ENCODE measurements at regions not wholly inside any gene's neighbourhood (a gene's known extent, or its start where the extent isn't known, plus 50 kb on each side); places are given as distances from the start of the nearest gene placed in this dataset.

GRCh38 chr14:104519721-104520120 is 59.8 kb upstream of the C14orf180 start:
- TF ChIP-seq CTCF (conservative IDR thresholded peaks at IDR 0.05 in 1 of 2, IDR thresholded peaks at IDR 0.05 in 1 of 2; ENCODE audit: low read depth in 1 of 2, low read length in 2 of 2) = no peak
- TF ChIP-seq EZH2 (IDR thresholded peaks at IDR 0.05; ENCODE audit: low read length, missing control alignments) = no peak
